GM12891 (cell line): ENCODE measurements at regions not wholly inside any gene's neighbourhood (a gene's known extent, or its start where the extent isn't known, plus 50 kb on each side); places are given as distances from the start of the nearest gene placed in this dataset.

ENCODE experiments used
- POLR2A ChIP-seq: IDR thresholded peaks from 2 replicates; pipeline ENCODE4 v1.6.1; 2011; ENCODE audit warnings: low read depth, low read length, control low read depth
- POLR2AphosphoS5 ChIP-seq: IDR thresholded peaks from 2 replicates; pipeline ENCODE4 v1.6.1; 2011; ENCODE audit warnings: low read depth, low read length, control low read depth

DNA sequence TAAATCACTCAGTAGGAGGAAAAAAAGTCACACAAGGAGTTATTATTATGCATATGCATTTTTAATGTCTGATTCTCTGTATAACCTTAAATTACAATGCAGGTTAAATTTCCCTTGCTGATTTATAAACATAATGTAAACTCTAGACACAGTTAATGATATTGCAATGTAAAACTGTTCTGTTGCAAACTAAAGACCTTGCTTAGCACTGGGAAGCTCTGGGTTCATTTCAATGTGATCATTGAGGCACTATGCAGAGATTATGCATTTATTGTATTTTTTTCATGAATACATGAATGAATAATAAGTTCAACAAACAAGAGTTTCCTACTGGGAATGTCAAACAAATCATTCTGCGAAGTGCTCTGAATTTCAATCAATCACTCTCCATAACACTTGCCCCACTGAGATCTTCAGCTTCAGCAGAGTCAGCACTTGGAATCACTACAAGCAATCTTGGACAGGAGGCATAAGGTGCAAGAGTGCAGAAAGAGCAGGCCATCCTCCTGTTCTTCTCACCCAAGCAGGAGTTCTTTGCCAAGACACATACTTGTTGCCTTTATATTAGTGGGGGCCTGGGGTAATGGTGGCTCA lies 232.1 kb downstream of the CSNK1G3 start:
- TF ChIP-seq POLR2A, result no peak
- no peak for TF ChIP-seq POLR2AphosphoS5
